Prostate gland (tissue), 2 donors: ENCODE measurements at regions not wholly inside any gene's neighbourhood (a gene's known extent, or its start where the extent isn't known, plus 50 kb on each side); places are given as distances from the start of the nearest gene placed in this dataset.

Source experiments
- CTCF ChIP-seq, 4 experiments: fragments of 200-600 bp in 2 of 4; fragments of 450-650 bp in 2 of 4; sonication (generic) in 2 of 4; IDR thresholded peaks; 1 replicate in 3 of 4; 2 replicates in 1 of 4; pipeline ENCODE4 v1.5.1; 2016 to 2019; ENCODE audit warnings: antibody characterized with exemption in 4 of 4, mild to moderate bottlenecking in 2 of 4, moderate library complexity in 2 of 4
- POLR2A ChIP-seq: fragments of 450-650 bp; IDR thresholded peaks from one replicate; pipeline ENCODE4 v1.6.1; 2016; ENCODE audit warnings: antibody characterized with exemption, mild to moderate bottlenecking
- POLR2AphosphoS5 ChIP-seq: sonication (generic); formaldehyde crosslinking; IDR thresholded peaks from one replicate; pipeline ENCODE4 v1.6.1; 2017; ENCODE audit warnings: antibody characterized with exemption

DNA sequence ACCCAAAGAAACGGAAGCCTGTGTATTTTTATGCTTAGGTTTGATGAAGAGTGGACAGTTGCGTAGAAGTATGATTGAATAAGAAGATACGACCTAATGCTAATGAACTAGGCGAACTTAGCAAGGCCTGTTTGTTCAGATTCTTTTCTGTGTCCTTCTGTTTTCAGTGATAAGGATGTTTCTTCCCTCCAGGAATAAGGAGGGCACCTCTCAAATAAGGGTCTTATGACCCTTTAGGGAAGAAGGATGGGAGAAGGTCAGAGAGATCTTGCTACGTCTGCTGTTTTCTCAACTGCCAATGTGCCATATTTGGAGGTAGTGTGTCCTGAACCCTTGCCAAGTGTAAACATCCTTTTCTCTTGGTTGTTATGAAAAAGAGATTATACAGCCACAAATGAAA is 524.8 kb downstream of the UTRN start:
- TF ChIP-seq POLR2A (no peak), CTCF (IDR thresholded peaks at IDR 0.05) (no peak), POLR2AphosphoS5 (no peak)
